ENCODE measurements at regions not wholly inside any gene's neighbourhood (a gene's known extent, or its start where the extent isn't known, plus 50 kb on each side); places are given as distances from the start of the nearest gene placed in this dataset.

- TF ChIP-seq RNF2 (IDR thresholded peaks at IDR 0.05; ENCODE audit: borderline replicate concordance, low read depth, low read length, missing control alignments, poor library complexity, severe bottlenecking) (no peak), CTCF (IDR thresholded peaks at IDR 0.05; ENCODE audit: control extremely low read depth in 1 of 3, insufficient read depth in 1 of 3, low read depth in 1 of 3, low read length in 3 of 3) (no peak), SRF (IDR thresholded peaks at IDR 0.05; ENCODE audit: low read depth, low read length) (no peak), ZNF274 (IDR thresholded peaks at IDR 0.05; ENCODE audit: borderline replicate concordance, extremely low read depth, low read length) (no peak), EZH2 (IDR thresholded peaks at IDR 0.05; ENCODE audit: low read depth, low read length, severe bottlenecking) (no peak), SUZ12 (IDR thresholded peaks at IDR 0.05; ENCODE audit: low read length) (no peak), MAFK (IDR thresholded peaks at IDR 0.05; ENCODE audit: low read depth, low read length) (no peak)
Observed at GRCh38 chr2:224173210-224173609, 134.1 kb upstream of the SERPINE2 start.
